SK-N-SH treated with all-trans-retinoic acid at 6 μM for 48 hours (cell line): ENCODE measurements at regions not wholly inside any gene's neighbourhood (a gene's known extent, or its start where the extent isn't known, plus 50 kb on each side); places are given as distances from the start of the nearest gene placed in this dataset.

Source experiments
- ARNTL ChIP-seq: fragments of 450-650 bp; formaldehyde crosslinking; IDR thresholded peaks from 2 replicates; pipeline ENCODE4 v1.5.0; 2020; ENCODE audit warnings: low read depth, mild to moderate bottlenecking, moderate library complexity, borderline replicate concordance
- GLIS3 ChIP-seq: fragments of 250-450 bp; sonication (Bioruptor Pico); IDR thresholded peaks from 2 replicates; pipeline ENCODE4 v1.5.0; 2020; ENCODE audit warnings: mild to moderate bottlenecking, moderate library complexity
- RARB ChIP-seq: fragments of 250-450 bp; sonication (Bioruptor Pico); IDR thresholded peaks from 2 replicates; pipeline ENCODE4 v1.8.0; 2021; ENCODE audit warnings: mild to moderate bottlenecking, moderate library complexity
- SNAI2 ChIP-seq: fragments of 250-450 bp; sonication (Bioruptor Pico); IDR thresholded peaks from 2 replicates; pipeline ENCODE4 v1.5.0; 2020; ENCODE audit warnings: mild to moderate bottlenecking, moderate library complexity
- ZFP30 ChIP-seq: fragments of 450-650 bp; formaldehyde crosslinking; IDR thresholded peaks from 2 replicates; pipeline ENCODE4 v1.5.0; 2022; ENCODE audit warnings: mild to moderate bottlenecking, moderate library complexity
- TF ChIP-seq, protein P1 (sequence below): fragments of 250-450 bp; sonication (Bioruptor Pico); IDR thresholded peaks from 2 replicates; pipeline ENCODE4 v1.5.1; 2021; ENCODE audit warnings: mild to moderate bottlenecking, moderate library complexity
- TF ChIP-seq, protein P2 (sequence below): fragments of 250-450 bp; sonication (Bioruptor Pico); IDR thresholded peaks from 2 replicates; pipeline ENCODE4 v1.8.0; 2020; ENCODE audit warnings: mild to moderate bottlenecking, moderate library complexity, borderline replicate concordance

DNA sequence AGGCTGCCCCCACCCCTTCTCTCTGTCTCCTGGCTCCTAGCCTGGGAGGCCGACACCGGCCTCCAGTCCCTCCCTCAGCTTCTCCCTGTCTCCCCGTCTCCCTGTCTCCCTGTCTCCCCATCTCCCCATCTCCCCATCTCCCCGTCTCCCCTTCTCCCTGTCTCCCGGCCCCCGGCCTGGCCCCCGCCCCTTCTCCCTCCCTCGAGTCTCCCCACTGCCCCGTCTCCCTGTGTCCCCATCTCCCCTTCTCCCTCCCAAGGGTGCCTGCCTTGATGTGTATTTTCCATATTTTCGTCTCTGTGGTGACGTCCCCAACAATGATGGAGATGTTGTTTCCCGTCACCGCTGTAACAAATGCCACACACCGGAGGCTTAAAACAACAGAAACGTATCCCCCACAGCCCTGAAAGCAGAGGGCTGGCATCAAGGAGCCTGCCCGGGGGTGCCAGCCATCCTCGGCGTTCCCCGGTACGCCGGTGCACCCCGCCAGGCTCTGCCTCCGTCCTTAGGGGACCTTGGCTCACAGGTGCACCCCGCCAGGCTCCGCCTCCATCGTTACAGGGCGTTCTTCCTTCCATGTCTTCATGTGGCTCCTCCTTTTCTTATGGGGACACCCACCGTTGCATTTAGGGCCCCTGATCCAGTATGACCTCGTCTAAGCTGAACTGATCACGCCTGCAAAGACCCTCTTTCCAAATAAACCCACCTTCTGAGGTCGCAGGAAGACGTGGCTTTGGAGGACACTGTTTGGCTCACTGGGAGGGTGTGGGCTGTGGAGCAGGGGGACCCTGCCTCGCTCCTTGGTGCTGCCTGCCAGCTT, 151.6 kb downstream of the NPIPB11 start:
- TF ChIP-seq, protein P1, sequence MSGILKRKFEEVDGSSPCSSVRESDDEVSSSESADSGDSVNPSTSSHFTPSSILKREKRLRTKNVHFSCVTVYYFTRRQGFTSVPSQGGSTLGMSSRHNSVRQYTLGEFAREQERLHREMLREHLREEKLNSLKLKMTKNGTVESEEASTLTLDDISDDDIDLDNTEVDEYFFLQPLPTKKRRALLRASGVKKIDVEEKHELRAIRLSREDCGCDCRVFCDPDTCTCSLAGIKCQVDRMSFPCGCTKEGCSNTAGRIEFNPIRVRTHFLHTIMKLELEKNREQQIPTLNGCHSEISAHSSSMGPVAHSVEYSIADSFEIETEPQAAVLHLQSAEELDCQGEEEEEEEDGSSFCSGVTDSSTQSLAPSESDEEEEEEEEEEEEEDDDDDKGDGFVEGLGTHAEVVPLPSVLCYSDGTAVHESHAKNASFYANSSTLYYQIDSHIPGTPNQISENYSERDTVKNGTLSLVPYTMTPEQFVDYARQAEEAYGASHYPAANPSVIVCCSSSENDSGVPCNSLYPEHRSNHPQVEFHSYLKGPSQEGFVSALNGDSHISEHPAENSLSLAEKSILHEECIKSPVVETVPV (CRISPR knock-in tag): no peak
- TF ChIP-seq, protein P2, sequence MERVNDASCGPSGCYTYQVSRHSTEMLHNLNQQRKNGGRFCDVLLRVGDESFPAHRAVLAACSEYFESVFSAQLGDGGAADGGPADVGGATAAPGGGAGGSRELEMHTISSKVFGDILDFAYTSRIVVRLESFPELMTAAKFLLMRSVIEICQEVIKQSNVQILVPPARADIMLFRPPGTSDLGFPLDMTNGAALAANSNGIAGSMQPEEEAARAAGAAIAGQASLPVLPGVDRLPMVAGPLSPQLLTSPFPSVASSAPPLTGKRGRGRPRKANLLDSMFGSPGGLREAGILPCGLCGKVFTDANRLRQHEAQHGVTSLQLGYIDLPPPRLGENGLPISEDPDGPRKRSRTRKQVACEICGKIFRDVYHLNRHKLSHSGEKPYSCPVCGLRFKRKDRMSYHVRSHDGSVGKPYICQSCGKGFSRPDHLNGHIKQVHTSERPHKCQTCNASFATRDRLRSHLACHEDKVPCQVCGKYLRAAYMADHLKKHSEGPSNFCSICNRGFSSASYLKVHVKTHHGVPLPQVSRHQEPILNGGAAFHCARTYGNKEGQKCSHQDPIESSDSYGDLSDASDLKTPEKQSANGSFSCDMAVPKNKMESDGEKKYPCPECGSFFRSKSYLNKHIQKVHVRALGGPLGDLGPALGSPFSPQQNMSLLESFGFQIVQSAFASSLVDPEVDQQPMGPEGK: no peak
- no peak for TF ChIP-seq ZFP30
- TF ChIP-seq ARNTL (CRISPR knock-in tag): no peak
- no peak for TF ChIP-seq SNAI2
- no peak for TF ChIP-seq GLIS3
- no peak for TF ChIP-seq RARB (CRISPR knock-in tag)
